ENCODE measurements at regions not wholly inside any gene's neighbourhood (a gene's known extent, or its start where the extent isn't known, plus 50 kb on each side); places are given as distances from the start of the nearest gene placed in this dataset.

- no peak overlapping the region for H3K4me3 ChIP-seq
- H3K27me3 ChIP-seq, result no peaks in the 10 kb centered on the region
- intact Hi-C loops (cut with DNase I), result no loop called here
- no peaks in the 10 kb centered on the region for H3K36me3 ChIP-seq
- no peak for DNase-seq
- H3K9ac ChIP-seq (ENCODE audit: low read depth in 2 of 2, low read length in 2 of 2), result no peak overlapping the region
- H3K27ac ChIP-seq, result no peak overlapping the region
- TF ChIP-seq CTCF (IDR thresholded peaks at IDR 0.05), result no peak
- no peaks in the 10 kb centered on the region for H3K4me1 ChIP-seq
- H3K9me3 ChIP-seq, result no peaks in the 10 kb centered on the region
These were observed 625.5 kb downstream of the CCDC171 start for GRCh38 chr9:16178294-16178693.

- intact Hi-C loops (cut with DNase I), result no loop called here
- no peak for DNase-seq
These were observed 626.7 kb downstream of the CCDC171 start for GRCh38 chr9:16179566-16179965.

GRCh38 chr9:16180091-16180490 is 627.2 kb downstream of the CCDC171 start:
- H3K9ac ChIP-seq (ENCODE audit: low read depth in 2 of 2, low read length in 2 of 2), result no peak overlapping the region
- H3K4me1 ChIP-seq, result no peaks in the 10 kb centered on the region
- H3K9me3 ChIP-seq, result no peaks in the 10 kb centered on the region
- DNase-seq, result no peak
- H3K36me3 ChIP-seq, result no peaks in the 10 kb centered on the region
- no peak overlapping the region for H3K4me3 ChIP-seq
- H3K27ac ChIP-seq, result no peak overlapping the region
- no peak for TF ChIP-seq CTCF (IDR thresholded peaks at IDR 0.05)
- no peaks in the 10 kb centered on the region for H3K27me3 ChIP-seq
- intact Hi-C loops (cut with DNase I), result loop anchor here (5.0 to 10.0 kb wide), 2 partner anchors 33 to 525 kb away; no protein-coding TSS in a partner anchor

More at GRCh38 chr9:16179566-16179965, 626.7 kb downstream of the CCDC171 start:
- Histone ChIP-seq H3K36me3 (no peaks in the 10 kb centered on the region), H3K4me3 (no peak overlapping the region), H3K9ac (ENCODE audit: low read depth in 2 of 2, low read length in 2 of 2) (no peak overlapping the region), H3K27ac (no peak overlapping the region), H3K9me3 (no peaks in the 10 kb centered on the region), H3K4me1 (no peaks in the 10 kb centered on the region), H3K27me3 (no peaks in the 10 kb centered on the region)
- no peak for TF ChIP-seq CTCF (IDR thresholded peaks at IDR 0.05)

- H3K27me3 ChIP-seq, result no peaks in the 10 kb centered on the region
- no peaks in the 10 kb centered on the region for H3K36me3 ChIP-seq
- no peaks in the 10 kb centered on the region for H3K9me3 ChIP-seq
- H3K4me3 ChIP-seq, result no peak overlapping the region
- TF ChIP-seq CTCF (IDR thresholded peaks at IDR 0.05), result no peak
- H3K9ac ChIP-seq (ENCODE audit: low read depth in 2 of 2, low read length in 2 of 2), result no peak overlapping the region
- no peaks in the 10 kb centered on the region for H3K4me1 ChIP-seq
- intact Hi-C loops (cut with DNase I), result loop anchor here (5.0 to 10.0 kb wide), 2 partner anchors 33 to 524 kb away; no protein-coding TSS in a partner anchor
- DNase-seq, result no peak
- no peak overlapping the region for H3K27ac ChIP-seq
These were observed 627.7 kb downstream of the CCDC171 start for GRCh38 chr9:16180546-16180945.

GRCh38 chr9:16181539-16181938 is 628.7 kb downstream of the CCDC171 start:
- no peaks in the 10 kb centered on the region for H3K36me3 ChIP-seq
- no peak for TF ChIP-seq CTCF (IDR thresholded peaks at IDR 0.05)
- no peak overlapping the region for H3K9ac ChIP-seq (ENCODE audit: low read depth in 2 of 2, low read length in 2 of 2)
- H3K4me1 ChIP-seq, result no peaks in the 10 kb centered on the region
- H3K4me3 ChIP-seq, result no peak overlapping the region
- no peaks in the 10 kb centered on the region for H3K9me3 ChIP-seq
- intact Hi-C loops (cut with DNase I), result loop anchor here (5.0 to 10.0 kb wide), 2 partner anchors 34 to 523 kb away; no protein-coding TSS in a partner anchor
- no peak for DNase-seq
- H3K27ac ChIP-seq, result no peak overlapping the region
- H3K27me3 ChIP-seq, result no peaks in the 10 kb centered on the region
